ENCODE measurements at regions not wholly inside any gene's neighbourhood (a gene's known extent, or its start where the extent isn't known, plus 50 kb on each side); places are given as distances from the start of the nearest gene placed in this dataset.

DNA sequence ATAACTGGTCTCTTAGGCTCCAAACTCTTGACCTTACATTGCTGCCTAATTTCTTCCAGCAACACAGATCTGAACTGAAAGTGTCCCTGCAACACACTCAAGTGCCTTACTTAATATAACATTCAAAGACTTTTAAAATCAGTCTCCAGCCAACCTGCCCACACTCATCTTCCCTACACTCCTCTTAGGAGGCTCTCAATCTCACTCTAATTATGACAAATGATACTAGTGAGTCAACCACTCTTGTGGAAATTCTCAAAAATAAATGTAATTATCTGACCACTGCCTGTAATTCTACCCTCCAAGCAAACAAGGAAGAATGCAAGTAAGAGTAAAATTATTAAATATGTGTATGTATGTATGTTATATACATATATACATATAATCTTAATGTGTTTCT lies 348.1 kb upstream of the MIR17HG start:
- ChIA-PET POLR2A (no interaction called here), CTCF (no interaction called here)
- no peak overlapping the region for H3K4me3 Mint-ChIP-seq
- no peaks in the 10 kb centered on the region for H3K9me3 Mint-ChIP-seq
- no peaks in the 10 kb centered on the region for H3K27me3 Mint-ChIP-seq (ENCODE audit: low read depth)
- no peak for DNase-seq (ENCODE audit: low spot score)
- no peak for TF ChIP-seq NR1H2 (CRISPR knock-in tag; IDR thresholded peaks at IDR 0.05)
- TF ChIP-seq, protein P1, sequence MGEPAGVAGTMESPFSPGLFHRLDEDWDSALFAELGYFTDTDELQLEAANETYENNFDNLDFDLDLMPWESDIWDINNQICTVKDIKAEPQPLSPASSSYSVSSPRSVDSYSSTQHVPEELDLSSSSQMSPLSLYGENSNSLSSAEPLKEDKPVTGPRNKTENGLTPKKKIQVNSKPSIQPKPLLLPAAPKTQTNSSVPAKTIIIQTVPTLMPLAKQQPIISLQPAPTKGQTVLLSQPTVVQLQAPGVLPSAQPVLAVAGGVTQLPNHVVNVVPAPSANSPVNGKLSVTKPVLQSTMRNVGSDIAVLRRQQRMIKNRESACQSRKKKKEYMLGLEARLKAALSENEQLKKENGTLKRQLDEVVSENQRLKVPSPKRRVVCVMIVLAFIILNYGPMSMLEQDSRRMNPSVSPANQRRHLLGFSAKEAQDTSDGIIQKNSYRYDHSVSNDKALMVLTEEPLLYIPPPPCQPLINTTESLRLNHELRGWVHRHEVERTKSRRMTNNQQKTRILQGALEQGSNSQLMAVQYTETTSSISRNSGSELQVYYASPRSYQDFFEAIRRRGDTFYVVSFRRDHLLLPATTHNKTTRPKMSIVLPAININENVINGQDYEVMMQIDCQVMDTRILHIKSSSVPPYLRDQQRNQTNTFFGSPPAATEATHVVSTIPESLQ (CRISPR knock-in tag; IDR thresholded peaks at IDR 0.05): no peak
- ATAC-seq: no peak
- no peak overlapping the region for H3K27ac Mint-ChIP-seq
- no peaks in the 10 kb centered on the region for H3K36me3 Mint-ChIP-seq
- no peaks in the 10 kb centered on the region for H3K4me1 Mint-ChIP-seq

DNA sequence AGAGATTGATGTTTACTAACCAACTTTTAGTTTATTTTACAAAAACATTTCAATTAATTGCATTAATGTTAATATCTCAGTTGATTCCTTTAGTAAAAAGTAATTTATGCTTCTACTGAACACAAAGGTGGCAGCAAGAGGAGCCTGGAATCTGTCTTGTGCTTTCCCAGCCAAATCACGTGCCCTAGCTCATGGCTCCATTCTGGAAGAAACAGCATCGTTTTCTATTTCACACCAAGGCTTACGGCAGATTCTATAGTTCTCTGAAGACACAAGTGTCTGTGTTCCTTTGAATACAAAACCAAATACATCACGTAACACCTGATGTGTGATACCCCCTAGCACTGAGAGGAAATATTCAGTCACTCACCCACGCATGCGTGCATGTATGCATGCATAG lies 346.1 kb upstream of the MIR17HG start:
- Mint-ChIP-seq H3K4me1 (no peaks in the 10 kb centered on the region), H3K9me3 (no peaks in the 10 kb centered on the region), H3K4me3 (no peak overlapping the region), H3K27ac (no peak overlapping the region), H3K27me3 (ENCODE audit: low read depth) (no peaks in the 10 kb centered on the region), H3K36me3 (no peaks in the 10 kb centered on the region)
- ChIA-PET CTCF (no interaction called here), POLR2A (no interaction called here)
- no peak for TF ChIP-seq KAT7 (CRISPR knock-in tag; IDR thresholded peaks at IDR 0.05; ENCODE audit: borderline replicate concordance)
- TF ChIP-seq CBFB (CRISPR knock-in tag; IDR thresholded peaks at IDR 0.05; ENCODE audit: low read depth): no peak
- TF ChIP-seq, protein P2, sequence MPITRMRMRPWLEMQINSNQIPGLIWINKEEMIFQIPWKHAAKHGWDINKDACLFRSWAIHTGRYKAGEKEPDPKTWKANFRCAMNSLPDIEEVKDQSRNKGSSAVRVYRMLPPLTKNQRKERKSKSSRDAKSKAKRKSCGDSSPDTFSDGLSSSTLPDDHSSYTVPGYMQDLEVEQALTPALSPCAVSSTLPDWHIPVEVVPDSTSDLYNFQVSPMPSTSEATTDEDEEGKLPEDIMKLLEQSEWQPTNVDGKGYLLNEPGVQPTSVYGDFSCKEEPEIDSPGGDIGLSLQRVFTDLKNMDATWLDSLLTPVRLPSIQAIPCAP (CRISPR knock-in tag; IDR thresholded peaks at IDR 0.05): no peak
- TF ChIP-seq, protein P3, sequence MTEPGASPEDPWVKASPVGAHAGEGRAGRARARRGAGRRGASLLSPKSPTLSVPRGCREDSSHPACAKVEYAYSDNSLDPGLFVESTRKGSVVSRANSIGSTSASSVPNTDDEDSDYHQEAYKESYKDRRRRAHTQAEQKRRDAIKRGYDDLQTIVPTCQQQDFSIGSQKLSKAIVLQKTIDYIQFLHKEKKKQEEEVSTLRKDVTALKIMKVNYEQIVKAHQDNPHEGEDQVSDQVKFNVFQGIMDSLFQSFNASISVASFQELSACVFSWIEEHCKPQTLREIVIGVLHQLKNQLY (CRISPR knock-in tag; IDR thresholded peaks at IDR 0.05): no peak
- no peak for TF ChIP-seq MXD4 (CRISPR knock-in tag; IDR thresholded peaks at IDR 0.05; ENCODE audit: borderline replicate concordance)
- ATAC-seq (no peak), DNase-seq (ENCODE audit: low spot score) (no peak)

DNA sequence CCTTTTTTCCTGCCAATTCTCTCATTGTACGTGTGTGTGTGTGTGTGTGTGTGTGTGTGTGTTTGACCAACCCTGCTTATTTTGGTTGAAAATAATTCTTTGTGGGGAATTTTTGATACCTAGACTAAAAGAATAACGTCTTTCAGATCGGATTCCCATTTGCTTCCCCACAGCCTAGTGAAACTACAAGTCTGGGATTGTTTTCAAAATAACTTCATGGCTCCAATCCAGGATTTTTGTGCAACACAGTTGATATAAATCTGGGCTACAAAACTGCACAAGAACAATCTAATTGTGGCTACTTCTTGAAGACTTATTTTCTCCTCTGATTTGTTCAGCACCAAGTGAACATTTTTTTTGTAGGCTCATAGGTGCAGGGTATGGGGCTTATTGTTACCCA lies 332.8 kb upstream of the MIR17HG start:
- ChIA-PET POLR2A (no interaction called here), CTCF (no interaction called here)
- DNase-seq (ENCODE audit: low spot score): no peak
- Mint-ChIP-seq H3K27me3 (ENCODE audit: low read depth) (no peaks in the 10 kb centered on the region), H3K9me3 (no peaks in the 10 kb centered on the region), H3K36me3 (no peaks in the 10 kb centered on the region), H3K4me1 (no peaks in the 10 kb centered on the region), H3K4me3 (no peak overlapping the region), H3K27ac (no peak overlapping the region)
- ATAC-seq: no peak
- TF ChIP-seq, protein P4, sequence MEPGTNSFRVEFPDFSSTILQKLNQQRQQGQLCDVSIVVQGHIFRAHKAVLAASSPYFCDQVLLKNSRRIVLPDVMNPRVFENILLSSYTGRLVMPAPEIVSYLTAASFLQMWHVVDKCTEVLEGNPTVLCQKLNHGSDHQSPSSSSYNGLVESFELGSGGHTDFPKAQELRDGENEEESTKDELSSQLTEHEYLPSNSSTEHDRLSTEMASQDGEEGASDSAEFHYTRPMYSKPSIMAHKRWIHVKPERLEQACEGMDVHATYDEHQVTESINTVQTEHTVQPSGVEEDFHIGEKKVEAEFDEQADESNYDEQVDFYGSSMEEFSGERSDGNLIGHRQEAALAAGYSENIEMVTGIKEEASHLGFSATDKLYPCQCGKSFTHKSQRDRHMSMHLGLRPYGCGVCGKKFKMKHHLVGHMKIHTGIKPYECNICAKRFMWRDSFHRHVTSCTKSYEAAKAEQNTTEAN (CRISPR knock-in tag; IDR thresholded peaks at IDR 0.05): no peak
- TF ChIP-seq, protein P5, sequence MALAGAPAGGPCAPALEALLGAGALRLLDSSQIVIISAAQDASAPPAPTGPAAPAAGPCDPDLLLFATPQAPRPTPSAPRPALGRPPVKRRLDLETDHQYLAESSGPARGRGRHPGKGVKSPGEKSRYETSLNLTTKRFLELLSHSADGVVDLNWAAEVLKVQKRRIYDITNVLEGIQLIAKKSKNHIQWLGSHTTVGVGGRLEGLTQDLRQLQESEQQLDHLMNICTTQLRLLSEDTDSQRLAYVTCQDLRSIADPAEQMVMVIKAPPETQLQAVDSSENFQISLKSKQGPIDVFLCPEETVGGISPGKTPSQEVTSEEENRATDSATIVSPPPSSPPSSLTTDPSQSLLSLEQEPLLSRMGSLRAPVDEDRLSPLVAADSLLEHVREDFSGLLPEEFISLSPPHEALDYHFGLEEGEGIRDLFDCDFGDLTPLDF (CRISPR knock-in tag; IDR thresholded peaks at IDR 0.05): no peak
- no peak for TF ChIP-seq NR1H2 (CRISPR knock-in tag; IDR thresholded peaks at IDR 0.05)
- no peak for TF ChIP-seq IRF2 (CRISPR knock-in tag; IDR thresholded peaks at IDR 0.05; ENCODE audit: borderline replicate concordance, low read depth)
- no peak for TF ChIP-seq ZNF121 (CRISPR knock-in tag; IDR thresholded peaks at IDR 0.05)
- no peak for TF ChIP-seq SMAD3 (CRISPR knock-in tag; IDR thresholded peaks at IDR 0.05; ENCODE audit: borderline replicate concordance)
- no peak for TF ChIP-seq TEAD1 (CRISPR knock-in tag; IDR thresholded peaks at IDR 0.05)
- TF ChIP-seq, protein P6, sequence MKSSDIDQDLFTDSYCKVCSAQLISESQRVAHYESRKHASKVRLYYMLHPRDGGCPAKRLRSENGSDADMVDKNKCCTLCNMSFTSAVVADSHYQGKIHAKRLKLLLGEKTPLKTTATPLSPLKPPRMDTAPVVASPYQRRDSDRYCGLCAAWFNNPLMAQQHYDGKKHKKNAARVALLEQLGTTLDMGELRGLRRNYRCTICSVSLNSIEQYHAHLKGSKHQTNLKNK (CRISPR knock-in tag; IDR thresholded peaks at IDR 0.05): no peak
- no peak for TF ChIP-seq NFATC4 (CRISPR knock-in tag; IDR thresholded peaks at IDR 0.05)
- TF ChIP-seq, protein P1 (CRISPR knock-in tag; IDR thresholded peaks at IDR 0.05): no peak
- TF ChIP-seq, protein P7, sequence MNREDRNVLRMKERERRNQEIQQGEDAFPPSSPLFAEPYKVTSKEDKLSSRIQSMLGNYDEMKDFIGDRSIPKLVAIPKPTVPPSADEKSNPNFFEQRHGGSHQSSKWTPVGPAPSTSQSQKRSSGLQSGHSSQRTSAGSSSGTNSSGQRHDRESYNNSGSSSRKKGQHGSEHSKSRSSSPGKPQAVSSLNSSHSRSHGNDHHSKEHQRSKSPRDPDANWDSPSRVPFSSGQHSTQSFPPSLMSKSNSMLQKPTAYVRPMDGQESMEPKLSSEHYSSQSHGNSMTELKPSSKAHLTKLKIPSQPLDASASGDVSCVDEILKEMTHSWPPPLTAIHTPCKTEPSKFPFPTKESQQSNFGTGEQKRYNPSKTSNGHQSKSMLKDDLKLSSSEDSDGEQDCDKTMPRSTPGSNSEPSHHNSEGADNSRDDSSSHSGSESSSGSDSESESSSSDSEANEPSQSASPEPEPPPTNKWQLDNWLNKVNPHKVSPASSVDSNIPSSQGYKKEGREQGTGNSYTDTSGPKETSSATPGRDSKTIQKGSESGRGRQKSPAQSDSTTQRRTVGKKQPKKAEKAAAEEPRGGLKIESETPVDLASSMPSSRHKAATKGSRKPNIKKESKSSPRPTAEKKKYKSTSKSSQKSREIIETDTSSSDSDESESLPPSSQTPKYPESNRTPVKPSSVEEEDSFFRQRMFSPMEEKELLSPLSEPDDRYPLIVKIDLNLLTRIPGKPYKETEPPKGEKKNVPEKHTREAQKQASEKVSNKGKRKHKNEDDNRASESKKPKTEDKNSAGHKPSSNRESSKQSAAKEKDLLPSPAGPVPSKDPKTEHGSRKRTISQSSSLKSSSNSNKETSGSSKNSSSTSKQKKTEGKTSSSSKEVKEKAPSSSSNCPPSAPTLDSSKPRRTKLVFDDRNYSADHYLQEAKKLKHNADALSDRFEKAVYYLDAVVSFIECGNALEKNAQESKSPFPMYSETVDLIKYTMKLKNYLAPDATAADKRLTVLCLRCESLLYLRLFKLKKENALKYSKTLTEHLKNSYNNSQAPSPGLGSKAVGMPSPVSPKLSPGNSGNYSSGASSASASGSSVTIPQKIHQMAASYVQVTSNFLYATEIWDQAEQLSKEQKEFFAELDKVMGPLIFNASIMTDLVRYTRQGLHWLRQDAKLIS (CRISPR knock-in tag; IDR thresholded peaks at IDR 0.05; ENCODE audit: borderline replicate concordance): no peak
